NCI-H446 (cell line): ENCODE measurements at regions not wholly inside any gene's neighbourhood (a gene's known extent, or its start where the extent isn't known, plus 50 kb on each side); places are given as distances from the start of the nearest gene placed in this dataset.
"Not testable (repeated sequence)": the region's sequence is repeated elsewhere in the genome, so short reads cannot be mapped to it uniquely, and the experiment has no call there.

Experiments used
- DNase-seq, 2 experiments: peaks; one replicate each; lab custom pipeline; 2025; lab: John Stamatoyannopoulos, UW

DNA sequence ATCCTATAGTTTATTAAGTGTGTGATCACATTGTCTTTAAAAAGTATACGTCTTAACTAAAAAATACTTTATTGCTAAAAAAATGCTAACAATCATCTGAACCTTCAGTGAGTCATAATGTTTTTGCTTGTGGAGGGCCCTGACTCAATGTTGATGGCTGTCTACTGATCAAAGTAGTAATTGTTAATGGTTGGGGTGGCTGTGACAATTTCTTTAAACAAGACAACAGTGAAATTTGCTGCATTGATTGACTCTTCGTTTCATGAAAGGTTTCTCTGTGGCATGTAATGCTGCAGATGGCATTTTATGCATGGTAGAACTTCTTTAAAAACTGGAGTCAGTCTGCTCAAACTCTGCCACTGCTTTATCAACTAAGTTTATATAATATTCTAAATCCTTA is 101.4 kb upstream of the IL15 start:
- no peak for DNase-seq

DNA sequence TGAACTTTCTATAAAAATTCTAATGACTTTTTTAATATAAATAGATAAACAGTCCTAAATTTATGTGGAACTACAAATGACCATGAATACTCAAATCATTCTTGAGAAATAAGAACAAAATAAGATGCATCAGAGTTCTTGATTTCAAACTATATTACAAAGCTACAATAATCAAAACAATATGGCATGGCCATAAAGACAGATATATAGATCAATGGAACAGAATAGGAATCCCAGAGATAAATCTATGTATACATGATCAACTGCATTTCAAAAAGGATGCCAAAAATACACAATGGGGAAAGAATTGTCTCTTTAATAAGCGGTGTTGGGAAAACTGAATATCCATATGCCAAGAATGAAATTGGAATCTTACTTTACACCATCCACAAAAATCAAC is 98.4 kb upstream of the IL15 start:
- no peak for DNase-seq

DNA sequence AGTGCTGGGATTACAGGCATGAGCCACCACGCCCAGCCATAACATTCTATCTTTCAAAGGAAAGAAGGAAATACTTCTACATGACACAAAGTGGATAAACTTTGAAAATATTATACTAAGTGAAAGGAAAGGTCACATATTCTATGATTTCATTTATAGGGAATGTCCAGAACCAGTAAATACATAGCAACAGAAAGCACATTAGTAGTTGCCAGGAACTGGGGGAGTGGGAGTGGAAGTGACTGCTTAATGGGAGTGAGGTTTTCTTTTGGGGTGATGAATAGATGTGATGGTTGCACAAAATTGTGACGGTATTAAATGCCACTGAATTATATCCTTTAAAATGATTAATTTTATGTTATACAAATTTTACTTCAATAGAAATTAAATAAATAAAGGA is 95.7 kb upstream of the IL15 start:
- no peak for DNase-seq

DNA sequence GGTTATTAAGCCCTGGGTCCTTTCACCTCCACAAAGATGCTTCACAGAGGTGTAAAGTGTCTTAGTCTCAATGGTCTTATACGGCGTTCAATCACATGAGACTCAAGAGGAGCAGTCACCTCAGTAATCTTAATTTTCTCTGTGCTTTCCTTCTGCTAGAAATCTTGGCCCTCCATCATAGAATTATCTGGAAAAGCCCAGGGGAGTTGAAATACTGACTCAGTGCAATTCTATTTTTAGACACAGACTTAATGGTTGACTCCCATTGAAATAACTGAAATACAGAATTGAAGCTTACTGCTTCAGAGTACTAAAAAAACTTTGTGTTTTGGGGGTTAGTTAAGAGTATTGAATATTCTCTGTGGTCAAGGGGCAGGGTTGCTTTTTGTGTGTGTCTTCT is 94.5 kb upstream of the IL15 start:
- no peak for DNase-seq

DNA sequence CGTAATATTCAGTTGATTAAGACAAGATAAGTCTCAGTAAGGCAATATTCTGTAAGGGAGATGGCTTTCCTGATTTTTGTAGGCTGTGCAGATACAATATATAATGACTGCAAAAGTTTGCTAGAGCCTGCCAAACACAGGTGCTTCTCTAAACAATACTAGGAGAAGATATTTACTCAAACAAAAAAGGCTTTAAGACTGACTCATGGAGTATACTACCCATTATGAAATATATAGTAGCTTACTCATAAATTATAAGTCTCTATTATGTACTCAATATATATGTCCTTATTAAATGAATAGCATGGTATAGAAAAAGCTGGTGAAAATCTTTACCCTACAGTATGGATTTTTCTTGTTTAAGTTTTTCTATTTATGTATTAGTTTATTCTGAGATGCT is 93.2 kb upstream of the IL15 start:
- no peak for DNase-seq

DNA sequence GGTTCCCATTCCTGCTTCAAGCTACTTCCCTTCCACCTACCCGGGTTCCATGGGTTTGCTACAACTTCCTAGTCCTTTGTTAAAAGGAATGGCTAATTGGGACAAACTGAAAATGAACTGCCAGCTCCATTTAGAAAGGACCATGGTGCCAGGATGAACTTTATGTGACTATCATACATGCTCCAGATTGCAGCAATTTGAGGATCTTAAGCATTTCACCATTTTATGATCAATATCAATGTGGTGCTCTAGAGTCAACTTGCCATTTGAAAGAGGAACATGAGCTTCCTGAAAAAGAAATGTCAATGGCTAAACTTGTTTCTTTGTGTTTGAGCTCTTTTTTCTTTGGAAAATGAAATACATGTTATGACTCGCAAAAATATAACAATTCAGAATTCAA is 92.7 kb upstream of the IL15 start:
- DNase-seq = no peak

DNA sequence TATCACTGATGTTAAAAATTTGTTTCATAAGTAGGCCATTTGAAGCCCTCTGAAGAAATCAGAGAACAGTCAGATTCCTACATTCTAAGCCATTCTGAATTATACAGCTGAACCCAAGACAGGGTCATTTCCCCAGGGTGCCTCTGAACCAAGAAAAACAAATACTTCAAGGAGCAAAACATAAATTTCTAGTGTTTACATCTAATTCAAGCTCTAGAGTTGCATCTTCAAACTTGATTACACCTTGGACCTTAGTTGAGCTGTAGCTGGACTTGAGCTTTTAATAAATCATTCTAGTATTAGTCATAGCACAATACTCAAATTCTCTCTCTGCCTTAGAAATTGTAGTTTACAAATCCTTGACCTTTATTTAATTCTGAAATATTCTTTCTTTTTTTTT is 87.6 kb upstream of the IL15 start:
- no peak for DNase-seq

DNA sequence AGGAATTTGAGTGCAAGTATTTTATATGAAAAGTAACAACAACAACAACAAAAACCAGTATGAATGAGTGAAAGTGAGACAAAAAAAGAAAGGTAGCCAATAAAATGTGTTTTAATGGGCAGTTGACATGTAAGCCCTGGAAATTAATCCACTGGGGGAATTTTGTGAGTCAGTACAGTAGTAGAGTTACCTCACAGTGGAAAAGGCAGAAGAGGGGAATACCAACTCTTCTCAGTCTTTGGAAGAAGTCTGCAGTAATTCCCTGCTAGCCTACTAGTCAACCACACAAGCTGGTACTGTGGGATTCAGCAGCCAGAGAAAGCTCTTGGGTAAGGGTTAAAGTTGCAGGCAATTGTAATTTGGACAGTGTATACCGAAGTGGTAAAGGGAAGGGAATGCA is 76.3 kb upstream of the IL15 start:
- DNase-seq = no peak

DNA sequence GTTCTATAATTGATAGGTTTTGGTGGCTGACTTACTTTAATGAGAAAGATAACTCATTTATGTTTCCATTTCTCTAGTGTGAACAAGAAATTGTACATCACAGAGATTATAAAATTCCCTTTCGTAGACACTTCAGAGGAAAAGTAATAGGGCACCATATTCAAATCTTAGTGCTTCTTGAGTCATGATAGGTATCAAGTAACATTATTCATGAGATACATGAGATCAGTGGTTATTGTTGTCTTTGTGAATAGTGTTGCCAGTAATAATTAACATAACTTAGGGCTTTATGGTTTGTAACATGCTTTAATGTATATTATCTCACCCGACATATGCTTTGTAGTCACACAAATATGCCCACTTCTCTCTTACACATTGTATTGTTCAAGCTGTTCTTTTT is 73.7 kb upstream of the IL15 start:
- no peak for DNase-seq

DNA sequence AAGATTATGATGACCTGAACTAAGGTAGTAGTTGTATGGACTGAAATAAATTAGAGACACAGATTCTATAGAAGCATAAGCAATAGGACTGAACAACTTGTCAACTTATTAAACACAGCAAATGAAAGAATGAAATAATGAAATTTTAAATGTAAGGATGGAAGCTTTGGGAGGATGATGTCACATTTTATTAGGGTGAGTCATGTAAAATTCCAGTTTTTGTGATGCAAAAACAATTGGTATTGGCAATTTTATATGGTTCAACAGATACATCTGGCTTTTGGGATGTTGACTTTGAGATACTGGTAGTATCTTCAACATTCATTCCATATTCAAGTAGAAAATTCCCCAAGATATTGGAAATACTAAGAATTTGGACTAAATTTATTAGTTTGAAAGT is 72.7 kb upstream of the IL15 start:
- DNase-seq = no peak

DNA sequence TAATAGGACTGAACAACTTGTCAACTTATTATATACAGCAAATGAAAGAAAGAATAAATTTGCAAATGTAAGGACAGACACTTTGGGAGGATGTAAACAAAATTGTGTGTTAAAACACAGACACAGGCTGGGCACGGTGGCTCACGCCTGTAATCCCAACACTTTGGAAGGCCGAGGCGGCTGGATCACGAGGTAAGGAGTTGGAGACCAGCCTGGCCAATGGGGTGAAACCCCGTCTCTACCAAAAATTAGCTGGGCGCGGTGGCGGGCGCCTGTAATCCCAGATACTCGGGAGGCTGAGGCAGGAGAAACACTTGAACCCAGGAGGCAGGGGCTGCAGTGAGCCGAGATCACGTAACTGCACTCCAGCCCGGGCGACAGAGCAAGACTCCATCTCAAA is 71.4 kb upstream of the IL15 start:
- not testable (repeated sequence) for DNase-seq

DNA sequence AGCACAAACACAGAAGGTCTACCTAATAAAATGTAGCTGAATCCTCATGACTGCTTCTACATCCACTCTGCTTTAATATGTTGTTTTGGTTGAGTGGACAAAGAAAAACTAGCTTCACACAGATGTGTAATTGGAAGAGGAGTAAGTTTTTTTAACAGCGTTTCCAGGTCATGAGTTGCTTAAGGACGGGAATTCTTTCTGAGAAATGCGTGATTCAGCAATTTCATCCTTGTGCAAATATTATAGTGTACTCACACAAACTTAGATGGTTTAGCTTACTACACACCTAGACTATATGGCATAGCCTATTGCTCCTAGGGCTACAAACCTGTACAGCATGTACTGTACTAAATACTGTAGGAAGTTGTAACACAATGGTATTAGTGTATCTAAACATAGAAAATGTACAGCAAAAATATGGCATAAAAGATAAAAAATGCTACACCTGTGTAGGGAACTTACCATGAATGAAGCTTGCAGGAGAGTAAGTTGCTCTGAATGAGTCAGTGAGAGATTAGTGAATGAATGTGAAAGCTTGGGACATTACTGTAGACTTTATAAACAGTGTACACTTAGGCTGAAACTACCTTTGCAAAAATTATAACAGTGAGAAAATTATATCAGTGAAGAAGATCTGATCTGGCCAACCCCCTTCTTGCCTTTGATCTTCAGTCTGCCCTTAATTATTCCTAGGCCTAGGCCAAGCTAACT is 70.8 kb upstream of the IL15 start:
- DNase-seq = no peak

DNA sequence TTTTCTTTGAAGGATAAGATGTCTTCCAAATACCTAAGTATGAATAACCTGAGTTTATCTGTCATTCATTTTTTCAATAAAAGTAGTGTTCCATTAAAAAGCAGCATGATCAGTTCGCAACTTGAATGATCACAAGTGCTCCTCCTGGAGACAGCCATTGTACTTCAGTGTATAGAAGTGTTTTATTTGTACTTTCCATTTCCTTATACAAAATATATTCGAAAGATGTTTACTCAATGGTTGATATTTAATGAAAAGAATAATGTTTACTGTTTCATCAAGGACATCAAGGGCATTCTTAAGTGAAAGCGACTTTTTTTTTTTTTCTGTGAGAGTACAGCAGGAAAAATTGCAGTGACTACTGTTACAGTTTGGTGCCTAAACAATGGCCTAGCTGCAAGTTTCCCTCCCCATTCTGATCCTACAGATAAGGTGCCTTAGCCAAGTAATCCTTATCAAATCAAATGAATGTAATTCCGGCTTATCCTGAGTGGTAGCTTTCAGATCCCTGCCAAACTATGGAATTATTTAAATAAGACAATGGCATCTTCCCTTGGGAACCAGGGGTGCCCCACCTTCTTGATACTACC is 69.0 kb upstream of the IL15 start:
- DNase-seq = no peak

DNA sequence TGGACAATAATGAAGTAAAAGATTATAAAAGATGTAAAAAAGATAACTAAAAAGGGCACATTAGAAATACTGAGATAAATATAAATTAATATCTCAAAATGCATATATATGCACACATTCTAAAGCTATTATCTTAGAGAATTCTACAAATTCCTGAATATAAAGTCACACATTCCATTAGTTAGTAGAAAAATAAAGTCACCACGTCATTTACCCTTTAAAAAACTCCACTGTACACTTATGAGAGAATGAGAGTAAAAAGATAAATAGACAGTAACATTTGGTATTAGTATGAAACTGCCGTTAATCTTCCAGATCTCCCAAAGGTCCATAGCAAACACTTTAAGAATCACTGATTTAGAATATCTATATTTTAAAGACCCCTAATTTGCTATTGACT is 67.2 kb upstream of the IL15 start:
- no peak for DNase-seq

DNA sequence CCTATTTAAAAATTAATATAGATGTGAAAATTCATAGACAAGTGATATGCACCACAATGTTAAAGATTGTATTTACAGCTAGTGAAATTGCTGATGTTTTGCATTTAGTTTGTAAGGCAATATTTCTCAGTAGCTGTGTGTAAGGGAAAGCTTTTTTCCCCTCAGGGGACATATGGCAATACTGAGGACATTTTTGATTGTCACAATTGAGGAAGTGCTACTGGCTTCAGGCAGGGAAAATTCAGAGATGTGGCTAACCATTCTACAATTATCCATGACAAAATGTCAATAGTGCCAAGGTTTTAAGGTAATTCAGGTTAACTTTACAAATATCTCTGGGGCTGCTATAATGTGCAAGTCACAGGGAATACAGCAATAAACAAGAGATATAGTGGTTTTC is 66.1 kb upstream of the IL15 start:
- no peak for DNase-seq

DNA sequence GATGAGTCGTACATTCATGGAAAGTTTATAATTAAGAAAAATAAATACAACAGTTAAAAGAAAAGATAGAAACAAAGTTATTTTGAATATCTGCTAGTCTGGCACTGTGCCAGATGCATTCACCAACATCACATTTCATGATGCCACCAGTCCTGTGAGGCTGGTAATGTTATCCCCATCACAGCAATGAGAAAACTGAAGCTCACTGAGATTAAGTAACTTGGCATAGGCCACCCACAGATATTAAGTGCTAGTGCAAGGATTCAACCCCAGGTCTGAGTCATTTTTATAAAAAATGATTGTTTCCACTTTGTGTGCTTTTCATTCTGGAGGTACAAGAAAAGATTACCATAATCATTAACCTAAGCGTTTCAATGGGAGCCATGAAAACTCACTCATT is 65.0 kb upstream of the IL15 start:
- no peak for DNase-seq

DNA sequence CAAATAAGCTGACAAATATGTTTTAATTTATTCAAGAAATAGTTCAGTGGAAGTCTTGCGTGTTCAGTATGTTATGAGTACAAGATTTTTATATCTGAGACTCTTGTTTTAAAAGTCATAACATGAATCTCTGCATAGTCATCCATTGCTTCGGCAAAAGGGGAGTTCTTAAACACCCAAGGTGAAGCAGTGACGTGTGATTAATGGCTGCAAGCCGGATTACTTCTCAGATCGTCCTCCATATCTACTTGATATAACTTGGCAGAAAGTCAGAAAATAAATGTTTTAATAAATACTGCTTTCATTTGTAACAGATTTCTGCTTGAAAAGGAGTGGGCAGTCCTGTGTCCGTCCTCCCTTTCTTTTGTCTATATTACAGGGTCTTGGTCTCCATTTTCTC is 64.6 kb upstream of the IL15 start:
- no peak for DNase-seq

DNA sequence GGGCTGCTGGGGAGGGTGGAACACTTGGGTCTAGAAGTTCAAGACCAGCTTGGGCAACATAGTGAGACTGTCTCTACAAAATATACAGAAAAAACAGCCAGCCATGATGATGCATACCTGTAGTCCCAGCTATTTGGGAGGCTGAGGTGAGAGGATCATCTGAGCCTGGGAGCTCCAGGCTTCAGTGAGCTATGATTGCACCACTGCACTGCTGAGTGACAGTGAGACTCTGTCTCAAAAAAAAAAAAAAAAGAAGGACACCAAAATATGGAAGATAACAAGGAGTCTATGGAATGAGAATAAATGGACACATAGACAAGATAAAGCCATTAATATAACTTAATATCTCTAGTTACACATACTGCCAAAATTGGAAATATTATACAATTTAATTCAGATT is 62.7 kb upstream of the IL15 start:
- DNase-seq = no peak

DNA sequence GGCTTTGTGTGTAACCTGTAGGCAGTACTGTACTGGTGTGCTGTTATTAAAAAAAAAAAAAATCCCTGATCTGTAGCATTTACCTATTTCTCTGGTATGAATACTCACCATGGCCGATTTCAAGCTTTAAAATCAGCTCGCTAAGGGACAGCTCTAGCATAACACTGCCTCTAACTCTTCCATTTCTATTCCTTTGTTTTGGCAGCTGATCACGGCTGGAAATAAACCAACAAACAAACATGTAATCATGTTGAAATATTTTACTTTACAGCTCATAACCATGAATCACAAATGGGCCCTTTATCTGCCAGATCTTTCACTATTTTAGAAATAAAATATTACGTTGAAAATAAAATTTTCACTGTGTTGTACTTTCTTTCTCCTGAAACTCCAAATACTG is 60.5 kb upstream of the IL15 start:
- no peak for DNase-seq

DNA sequence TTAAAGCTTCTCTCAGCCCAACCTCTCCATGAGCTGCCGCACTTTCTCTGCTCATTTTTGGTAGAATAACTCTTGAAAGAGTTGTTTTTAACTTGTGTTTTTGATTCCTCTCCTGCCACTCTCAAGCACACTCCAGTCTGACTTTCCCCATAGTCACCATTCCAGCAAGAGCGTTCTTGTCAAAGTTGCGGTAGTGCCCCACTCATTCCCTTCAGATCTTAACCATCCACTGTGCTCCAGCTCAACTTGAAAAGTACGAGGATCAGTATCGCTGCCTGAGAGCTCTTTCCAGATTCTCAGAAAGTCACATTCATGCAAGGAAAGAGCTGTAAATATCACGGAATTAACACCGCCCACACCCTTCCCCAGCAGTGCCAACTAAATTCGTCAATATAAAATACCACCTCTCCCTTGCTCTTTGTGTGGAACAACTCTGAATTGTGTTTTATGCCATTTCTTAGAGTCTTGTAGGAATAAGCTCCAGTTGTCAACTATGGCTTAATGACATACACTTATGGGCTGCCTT is 59.7 kb upstream of the IL15 start:
- no peak for DNase-seq

DNA sequence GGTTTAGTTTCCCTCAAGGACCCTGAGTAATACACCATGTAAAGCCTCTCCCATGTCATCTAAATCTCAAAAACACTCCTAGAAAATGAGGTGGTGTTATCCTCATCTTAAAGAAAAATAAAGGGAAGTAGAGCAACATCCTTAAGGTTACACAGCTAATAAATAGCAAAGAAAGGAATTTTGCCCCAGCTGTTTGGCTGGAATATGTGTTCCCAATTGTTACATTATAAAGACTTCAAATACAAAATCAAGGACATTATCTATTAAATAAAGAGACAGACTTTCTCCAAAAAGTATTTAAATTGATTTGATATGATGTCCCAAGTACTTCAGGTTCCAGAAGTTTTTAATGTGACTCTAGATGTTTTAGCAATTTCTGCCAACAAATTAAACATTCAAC is 57.9 kb upstream of the IL15 start:
- no peak for DNase-seq

DNA sequence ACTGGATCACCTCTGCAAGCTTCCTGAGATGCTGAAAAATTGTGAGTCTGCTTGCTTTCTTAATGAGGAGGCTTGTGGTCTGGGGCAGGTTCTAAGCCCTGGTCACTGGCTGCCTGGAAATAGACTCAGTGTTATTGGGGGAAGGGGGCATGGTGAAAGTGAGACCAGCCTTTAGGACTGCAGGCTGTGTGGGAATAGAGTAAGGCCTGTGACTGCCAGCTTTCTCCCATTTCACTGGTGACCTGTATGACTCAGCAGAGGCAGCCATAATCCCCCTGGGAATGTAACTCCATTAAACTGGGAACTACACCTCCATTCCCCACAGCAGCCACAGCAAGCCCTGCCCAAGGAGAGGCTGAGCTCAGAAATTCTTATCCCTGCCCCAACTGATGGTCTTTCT is 55.9 kb upstream of the IL15 start:
- DNase-seq = no peak
